GM21619 (cell line): ENCODE measurements at regions not wholly inside any gene's neighbourhood (a gene's known extent, or its start where the extent isn't known, plus 50 kb on each side); places are given as distances from the start of the nearest gene placed in this dataset.

Source experiments
- ATAC-seq: cut with Tn5 transposase; IDR thresholded peaks from one replicate; pipeline ENCODE4 v1.9.1; 2021; ENCODE audit not compliant: unreplicated experiment

DNA sequence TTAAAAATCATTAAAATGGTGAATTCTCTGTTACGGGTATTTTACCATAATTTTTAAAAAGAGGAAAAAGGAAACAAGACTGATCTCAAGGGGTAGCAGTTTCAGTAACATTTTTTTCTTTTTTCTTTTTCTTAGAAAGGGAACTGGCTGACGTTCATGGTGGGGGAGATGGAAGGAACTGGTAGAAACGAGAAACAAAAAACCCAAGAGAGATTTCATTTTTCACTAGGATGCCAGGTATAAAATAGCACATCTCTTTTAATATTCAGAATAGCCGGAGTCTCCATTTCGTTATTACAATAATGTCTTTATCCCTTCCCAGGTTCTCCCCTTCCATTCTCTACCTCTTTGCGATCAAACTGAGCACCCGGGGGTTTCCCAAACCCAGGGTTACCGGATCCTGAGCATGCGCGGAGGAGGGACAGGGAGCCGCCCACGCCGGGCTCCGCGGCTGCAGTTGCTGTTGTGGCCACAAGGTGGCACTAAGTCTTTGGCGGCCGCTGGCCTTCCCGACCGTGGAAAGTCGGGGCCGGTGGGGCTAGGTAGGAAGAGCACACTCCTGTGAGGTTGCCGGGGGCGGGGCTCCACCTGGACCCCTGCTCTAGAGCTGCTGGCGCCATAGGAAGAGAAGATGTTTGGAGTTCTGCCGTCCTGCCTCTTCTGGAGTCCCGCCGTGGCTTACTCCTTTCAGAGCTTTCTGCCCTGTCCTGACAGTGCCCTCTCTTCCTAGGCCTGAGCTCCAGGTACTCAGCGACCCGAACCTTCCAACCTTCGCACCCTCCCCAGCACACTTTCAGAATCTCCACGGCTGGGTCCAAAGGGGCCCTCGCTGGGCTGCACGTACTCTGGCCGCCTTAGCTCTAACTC lies 146.8 kb downstream of the SH3BGRL2 start:
- ATAC-seq: peak; percentile 91

DNA sequence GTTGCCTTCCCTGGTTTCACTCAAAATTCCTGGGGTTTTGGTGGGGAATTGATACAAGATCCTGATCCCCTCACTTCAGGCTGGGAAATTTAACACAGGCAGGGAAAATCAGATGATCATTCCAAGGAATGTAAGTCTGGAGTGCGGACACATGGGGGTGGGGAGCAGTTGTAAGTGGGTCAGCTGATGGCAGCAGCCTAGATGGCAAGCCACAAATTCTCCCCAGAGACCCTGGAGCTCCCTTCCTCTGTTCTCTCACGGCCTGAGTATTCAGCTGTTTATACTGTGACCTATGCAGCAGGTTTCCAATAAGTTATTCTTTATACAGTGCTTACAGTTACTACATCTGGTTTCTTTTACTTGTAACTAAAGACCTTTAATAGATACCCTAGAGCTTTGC lies 144.9 kb downstream of the SH3BGRL2 start:
- no peak for ATAC-seq

DNA sequence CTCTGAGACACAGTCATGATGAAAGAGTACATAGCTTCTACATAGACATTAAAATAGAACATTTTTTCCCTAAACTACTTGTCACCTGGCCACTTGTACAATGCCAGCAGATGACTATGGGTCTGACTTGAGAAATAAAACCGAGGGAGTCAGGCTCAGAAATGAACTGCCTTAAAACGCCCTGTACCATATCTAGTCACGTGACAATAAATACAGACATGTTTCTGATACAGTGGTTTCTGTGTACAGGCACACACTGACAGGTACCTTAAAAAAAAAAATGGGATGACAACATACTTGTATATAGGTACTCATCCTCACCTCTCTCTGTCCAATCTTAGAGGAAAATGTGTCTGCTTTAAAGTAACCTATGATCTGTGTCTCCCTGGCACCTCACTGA lies 144.1 kb downstream of the SH3BGRL2 start:
- no peak for ATAC-seq

DNA sequence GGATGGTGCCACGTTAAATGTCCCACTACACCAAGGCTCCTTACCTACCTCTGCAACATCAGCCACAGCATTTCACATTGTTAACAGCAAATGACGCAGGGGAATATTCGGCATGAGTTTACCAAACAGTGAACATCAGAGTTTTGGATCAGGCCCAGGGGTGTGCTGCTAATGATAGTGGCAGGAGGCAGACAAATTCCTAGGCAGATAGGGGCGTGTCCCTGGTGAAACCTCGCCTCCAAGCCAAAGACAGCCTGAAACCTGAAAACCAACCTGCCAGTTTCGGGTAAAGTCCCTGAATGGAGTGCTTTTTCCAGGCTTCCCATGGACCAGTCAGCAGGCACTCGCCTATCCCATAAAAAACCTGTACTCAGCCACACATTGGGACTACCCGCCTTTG lies 133.6 kb downstream of the SH3BGRL2 start:
- no peak for ATAC-seq

DNA sequence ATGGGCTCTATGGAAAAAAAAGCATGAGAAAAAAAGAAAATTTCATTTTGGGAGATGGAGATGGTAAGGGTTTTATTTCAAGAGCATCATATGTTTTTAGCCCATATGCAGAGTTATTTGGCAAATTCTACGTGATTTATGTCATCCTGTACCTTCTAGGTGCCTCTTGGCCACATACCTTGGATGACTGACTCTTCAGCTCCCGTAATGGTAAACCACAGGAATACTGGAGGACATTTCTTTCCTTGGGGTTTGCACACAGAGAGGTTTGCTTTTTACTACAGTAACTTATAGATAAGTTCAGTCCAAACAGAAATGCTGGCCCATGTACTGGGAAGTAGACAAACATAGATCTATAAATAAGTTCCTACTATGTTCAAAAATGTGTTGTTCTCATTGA lies 132.2 kb downstream of the SH3BGRL2 start:
- no peak for ATAC-seq

DNA sequence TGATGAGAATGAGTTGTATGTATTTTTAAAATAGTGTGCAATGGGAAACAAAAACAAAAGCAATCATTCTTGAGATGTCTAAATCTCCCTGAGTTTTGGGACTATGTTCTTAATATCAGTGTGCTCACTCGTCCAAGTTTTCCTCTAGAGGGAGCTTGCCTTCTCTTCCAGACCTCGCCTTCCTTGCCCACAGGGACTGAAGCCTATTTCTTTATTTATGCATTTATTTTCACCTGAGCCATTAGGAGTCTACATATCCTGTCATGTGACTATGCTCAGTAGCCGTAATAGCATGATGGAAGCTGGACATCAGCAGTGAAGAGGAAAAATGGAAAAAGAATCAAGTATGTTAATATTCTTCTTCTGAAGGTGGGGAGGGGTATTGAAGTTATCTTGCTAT lies 131.2 kb downstream of the SH3BGRL2 start:
- no peak for ATAC-seq

DNA sequence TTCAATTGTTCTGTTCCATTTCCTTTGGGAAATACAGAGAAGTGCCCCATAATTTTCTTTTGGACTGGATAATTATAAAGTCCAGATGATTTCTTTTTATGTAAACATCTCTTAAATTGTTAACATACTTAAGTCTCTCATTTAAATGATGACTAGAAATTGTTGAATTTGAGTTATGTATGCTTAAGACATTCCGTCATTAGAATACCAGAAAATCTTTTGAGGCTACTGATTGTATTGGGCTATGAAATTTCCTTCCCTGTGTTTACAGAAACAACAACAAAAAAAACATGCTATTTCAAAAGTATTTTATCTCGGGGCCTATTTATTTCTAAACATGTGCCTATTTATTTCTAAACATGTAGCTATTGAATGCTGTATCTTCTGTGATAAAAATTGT lies 125.4 kb downstream of the SH3BGRL2 start:
- no peak for ATAC-seq

DNA sequence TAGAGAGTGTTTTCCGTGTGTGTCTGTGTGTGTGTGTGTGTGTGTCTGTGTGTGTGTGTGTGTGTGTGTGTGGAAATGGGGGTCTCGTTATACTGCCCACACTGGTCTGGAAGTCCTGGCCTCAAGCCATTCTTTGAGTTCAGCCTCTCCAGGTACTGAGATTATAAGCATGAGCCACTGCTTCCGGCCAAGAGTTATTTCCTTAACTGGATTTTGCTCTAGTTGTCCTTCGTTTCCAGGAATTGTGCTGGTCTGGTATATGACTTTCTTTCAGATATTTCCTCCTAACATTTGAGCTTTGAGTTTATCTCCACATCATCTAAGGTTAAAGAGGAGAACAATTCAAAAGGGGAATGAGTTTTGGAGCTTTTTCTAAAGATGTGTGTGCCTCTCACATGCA lies 124.8 kb downstream of the SH3BGRL2 start:
- no peak for ATAC-seq
